GM18498 (cell line): ENCODE measurements at regions not wholly inside any gene's neighbourhood (a gene's known extent, or its start where the extent isn't known, plus 50 kb on each side); places are given as distances from the start of the nearest gene placed in this dataset.
"Not testable (repeated sequence)": the region's sequence is repeated elsewhere in the genome, so short reads cannot be mapped to it uniquely, and the experiment has no call there.

Source experiments
- ATAC-seq: cut with Tn5 transposase; IDR thresholded peaks from one replicate; pipeline ENCODE4 v1.9.1; 2021; ENCODE audit warnings: mild to moderate bottlenecking, moderate library complexity; ENCODE audit not compliant: unreplicated experiment

GRCh38 chrX:67213686-67214085 lies 330.1 kb upstream of the AR start:
- ATAC-seq, result not testable (repeated sequence)

DNA sequence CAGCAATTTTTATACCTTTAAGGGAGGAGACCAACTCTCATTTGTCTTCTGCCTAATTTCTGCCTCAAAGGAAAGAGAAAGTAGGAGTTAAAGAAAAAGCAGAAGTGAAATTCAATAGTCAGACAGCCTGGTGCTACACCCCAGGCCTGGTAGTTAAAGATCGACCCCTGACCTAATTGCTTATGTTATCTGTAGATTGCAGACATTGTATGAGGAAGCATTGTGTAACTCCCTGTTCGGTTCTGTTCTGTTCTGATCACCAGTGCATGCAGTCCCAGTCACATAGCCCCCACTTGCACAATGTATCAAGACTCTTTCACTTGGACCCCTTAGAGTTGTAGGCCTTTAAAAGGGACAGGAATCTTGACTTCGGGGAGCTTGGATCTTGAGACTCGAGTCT lies 335.9 kb upstream of the AR start:
- no peak for ATAC-seq

- no peak for ATAC-seq
Observed at GRCh38 chrX:67159437-67159836, 384.4 kb upstream of the AR start.

DNA sequence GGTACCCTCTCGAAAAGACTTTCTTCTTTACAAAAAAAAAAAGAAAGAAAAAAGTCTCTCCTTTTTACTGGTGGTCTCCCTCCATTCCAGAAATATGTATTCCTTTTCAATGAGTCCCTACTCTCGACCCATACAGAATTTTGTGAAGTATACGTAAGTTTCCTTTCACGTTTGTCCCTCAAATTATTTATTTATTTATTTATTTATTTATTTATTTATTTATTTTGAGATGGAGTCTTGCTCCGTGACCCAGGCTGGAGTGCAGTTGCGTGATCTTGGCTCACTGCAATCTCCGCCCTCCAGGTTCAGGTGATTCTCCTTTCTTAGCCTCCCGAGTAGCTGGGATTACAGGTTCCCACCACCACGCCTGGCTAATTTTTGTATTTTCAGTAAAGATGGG lies 429.2 kb upstream of the AR start:
- no peak for ATAC-seq

DNA sequence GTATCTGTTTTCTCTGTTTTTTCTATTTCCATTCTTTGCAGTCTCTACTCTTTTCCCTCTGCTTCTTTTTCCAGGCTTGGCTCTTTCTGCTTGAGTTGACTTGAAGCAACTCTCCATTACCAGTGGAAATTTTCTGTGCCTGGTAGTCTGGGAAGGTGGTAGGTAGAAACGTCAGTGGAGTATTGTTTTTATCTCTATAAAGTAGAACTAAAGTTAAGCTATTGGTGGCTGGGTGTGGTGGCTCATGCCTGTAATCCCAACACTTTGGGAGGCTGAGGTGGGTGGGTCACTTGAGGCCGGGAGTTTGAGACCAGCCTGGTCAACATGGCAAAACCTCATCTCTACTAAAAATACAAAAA lies 438.1 kb upstream of the AR start:
- no peak for ATAC-seq

DNA sequence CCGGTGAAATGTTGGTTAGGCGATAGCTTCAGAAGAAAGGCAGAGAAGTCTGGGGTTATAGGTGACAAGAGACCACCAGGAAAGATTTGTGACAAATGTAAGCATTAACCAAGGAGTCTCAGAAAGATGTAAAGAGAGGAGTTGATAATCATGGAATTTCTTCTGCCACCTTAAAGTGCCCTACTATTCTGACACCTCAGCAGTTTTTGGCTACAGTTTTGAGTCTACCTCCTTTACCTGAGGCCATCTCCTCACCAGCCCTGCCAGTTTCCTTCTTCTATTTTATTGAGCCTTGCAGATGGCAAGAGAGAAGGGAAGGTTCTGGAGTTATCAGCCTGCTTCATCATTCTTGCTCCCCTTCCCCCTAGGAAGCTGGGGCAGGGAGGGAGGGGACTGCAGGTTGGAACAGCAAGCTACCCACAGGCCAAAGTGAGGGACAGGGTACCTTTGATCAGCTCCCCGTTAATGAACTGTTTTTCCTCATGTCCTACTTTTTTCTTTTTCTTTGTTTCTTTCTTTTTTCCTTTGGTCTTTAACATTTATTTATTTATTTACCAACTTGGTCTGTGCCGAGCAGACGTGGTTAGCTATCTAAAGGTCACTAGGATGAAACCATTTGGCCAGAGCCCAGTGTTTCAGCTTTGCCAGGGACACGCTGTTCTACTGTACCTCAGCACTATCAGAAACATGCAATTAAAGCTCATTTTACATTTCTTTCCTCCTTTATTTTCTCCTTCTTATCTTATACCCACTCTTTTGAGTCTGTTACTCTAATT lies 438.7 kb upstream of the AR start:
- no peak for ATAC-seq

DNA sequence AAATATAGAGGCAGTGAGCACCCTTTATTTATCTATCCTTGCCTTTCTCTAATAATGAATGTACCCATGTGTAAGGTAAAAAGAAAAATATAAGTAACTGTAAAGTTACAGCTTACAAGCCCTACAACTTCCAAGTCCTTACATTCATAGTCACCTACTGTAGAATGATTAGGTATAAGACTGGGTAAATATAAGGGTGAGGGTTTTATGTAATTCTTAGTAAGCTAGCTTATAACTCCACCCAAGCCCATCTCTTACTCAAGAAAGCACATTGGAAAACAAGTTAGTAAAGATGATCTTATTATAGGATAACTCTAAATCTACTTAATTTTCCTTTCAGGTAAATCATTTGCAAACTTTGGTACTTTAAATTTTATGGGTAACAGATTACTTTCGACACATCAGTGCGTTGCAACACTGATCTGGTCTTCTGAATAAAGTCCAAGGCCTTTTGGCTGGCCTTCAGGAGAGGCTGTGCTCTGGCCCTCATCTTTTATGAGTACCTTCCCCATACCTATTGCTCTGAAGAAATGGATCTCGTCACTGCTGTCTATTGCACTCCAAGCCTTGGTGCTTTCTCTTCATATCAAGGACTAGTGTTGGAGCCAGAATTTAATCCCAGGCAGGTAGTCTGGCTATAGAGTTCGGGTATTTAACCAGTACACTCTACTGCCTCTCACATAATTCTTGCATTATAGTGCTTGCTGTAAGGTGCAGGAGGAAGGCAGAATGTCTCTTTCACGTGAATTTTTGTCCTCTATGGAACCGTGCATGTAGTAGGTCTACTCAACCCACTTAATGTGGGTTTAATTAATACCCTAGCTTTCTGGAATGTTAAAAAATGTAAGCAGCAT lies 443.6 kb upstream of the AR start:
- no peak for ATAC-seq

- ATAC-seq, result no peak
Observed at GRCh38 chrX:67094061-67094460, 449.8 kb upstream of the AR start.

DNA sequence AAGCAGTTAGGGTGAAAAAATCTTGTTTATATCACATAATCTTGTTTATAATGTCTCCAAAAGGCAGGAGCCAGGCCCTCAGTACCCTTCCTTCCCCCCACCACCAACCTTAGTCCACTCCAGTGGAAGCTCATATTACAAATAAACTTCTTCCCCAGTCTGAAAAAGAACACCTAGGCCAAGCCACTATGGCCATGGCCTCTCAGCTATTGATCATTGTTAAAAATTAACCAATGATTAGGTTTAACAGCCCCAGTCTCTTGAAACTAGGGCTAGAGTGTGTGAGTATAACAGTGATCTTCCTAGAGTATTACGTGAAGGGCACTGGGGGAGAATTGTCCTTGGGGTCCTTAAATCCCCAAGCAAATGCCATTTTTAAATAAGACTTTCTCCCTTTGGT lies 411.9 kb upstream of the EDA2R start:
- no peak for ATAC-seq

GRCh38 chrX:67044866-67045265 lies 406.0 kb upstream of the EDA2R start:
- ATAC-seq, result no peak

GRCh38 chrX:67044029-67044653 lies 405.3 kb upstream of the EDA2R start:
- ATAC-seq, result no peak

- ATAC-seq, result no peak
Observed at GRCh38 chrX:67004451-67004850, 365.6 kb upstream of the EDA2R start.

DNA sequence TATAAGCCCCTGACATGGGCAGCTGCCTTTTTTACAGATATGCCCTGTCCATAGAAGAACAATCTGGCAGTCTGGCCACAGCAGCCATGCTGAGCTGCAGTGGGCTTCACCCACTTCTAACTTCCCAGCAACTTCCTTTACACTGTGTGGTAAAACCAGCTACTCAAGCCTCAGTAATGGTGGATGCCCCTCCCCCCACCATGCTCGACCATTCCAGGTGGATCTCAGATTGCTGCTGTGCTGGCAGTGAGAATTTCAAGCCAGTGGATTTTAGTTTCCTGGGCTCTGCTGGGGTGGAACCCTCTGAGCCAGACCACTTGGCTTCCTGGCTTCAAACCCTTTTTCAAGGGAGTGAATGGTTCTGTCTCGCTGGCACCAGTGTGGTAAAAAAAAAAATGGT lies 355.9 kb upstream of the EDA2R start:
- ATAC-seq, result no peak

DNA sequence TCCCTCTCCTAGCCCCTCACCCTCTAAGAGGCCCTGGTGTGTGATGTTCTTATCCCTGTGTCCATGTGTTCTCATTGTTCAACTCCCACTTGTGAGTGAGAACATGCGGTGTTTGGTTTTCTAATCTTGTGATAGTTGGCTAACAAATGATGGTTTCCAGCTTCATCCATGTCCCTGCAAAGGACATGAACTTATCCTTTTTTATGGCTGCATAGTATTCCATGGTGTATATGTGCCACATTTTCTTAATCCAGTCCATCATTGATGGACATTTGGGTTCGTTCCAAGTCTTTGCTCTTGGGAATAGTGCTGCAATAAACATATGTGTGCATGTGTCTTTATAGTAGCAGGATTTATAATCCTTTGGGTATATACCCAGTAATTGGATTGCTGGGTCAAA lies 353.2 kb upstream of the EDA2R start:
- ATAC-seq, result not testable (repeated sequence)

- ATAC-seq, result no peak
Observed at GRCh38 chrX:66988331-66988730, 349.5 kb upstream of the EDA2R start.

DNA sequence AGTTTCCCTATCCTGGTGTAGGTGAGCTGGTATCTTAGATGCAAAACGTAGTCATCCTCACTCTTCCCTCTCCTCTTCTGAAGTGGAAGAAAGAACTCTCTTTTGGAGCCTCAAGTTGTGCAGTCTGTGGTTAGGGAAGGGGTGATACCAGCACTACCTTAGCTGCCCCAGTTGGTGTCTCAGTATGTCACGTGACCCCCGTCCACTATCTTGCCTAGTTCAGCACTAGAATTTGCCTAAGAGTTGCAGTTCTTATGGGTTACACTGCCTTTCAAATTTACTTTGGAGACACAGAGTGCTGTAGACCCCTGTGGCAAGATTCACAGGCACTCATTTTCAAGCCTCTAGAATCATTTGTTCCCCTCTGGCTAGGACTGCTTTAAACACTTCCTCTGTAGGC lies 322.8 kb upstream of the EDA2R start:
- ATAC-seq, result no peak

- ATAC-seq, result no peak
Observed at GRCh38 chrX:66931713-66932112, 292.8 kb upstream of the EDA2R start.

GRCh38 chrX:66930516-66930915 lies 291.6 kb upstream of the EDA2R start:
- not testable (repeated sequence) for ATAC-seq

GRCh38 chrX:66920296-66920695 lies 281.4 kb upstream of the EDA2R start:
- no peak for ATAC-seq

DNA sequence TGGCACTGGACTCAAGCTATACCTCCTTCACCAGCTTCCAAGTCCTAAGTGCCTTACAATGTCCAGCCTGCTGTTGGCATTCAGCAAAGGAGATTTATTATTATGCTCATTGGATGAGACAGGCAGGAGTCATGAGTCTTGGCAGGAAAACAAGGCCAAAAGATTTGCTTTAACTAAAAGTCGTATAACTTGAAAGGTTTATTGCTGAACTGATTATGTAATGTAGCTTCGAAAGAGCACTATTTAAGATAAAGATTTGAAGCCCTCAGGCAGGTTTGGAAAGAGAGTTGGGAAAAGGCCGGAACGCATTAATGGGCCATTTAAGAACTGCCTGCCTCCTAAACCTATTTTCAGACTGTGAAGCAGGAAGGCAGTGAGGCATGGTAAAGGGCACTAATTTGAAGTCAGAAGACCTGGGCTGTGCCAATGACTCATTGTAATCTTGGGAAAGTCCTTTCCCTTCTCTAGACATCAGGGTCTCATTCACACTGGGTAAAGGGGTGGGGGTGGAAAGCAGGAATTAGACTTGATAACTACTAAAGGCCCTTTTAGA lies 280.5 kb upstream of the EDA2R start:
- ATAC-seq, result no peak

- ATAC-seq, result no peak
Observed at GRCh38 chrX:66918511-66918910, 279.6 kb upstream of the EDA2R start.

DNA sequence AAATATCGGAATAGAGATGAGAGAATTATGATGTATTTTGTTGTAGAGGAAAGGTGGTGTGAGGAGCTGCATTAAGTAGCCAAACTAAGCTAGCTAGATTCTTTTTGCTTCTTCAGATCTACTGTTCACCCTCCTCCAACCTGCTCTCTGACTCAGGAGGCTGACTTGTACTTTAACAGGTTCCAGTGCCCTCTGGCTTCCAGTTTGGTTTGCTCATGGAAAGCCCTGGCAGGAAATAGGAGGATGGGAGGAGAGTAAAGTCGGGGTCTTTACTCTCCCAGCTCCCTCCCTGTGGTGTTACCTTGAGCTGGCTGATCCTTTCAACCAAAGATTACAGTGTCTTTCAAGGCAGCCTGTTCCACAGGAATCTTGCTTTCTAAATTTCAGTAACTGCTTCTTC lies 277.0 kb upstream of the EDA2R start:
- no peak for ATAC-seq
